KG1 (cell line): ENCODE measurements at regions not wholly inside any gene's neighbourhood (a gene's known extent, or its start where the extent isn't known, plus 50 kb on each side); places are given as distances from the start of the nearest gene placed in this dataset.

Experiments
- DNase-seq: peaks from one replicate; lab custom pipeline; 2025; lab: John Stamatoyannopoulos, UW

- no peak for DNase-seq
These were observed 418.8 kb downstream of the TLE4 start for GRCh38 chr9:79990536-79990935.

DNA sequence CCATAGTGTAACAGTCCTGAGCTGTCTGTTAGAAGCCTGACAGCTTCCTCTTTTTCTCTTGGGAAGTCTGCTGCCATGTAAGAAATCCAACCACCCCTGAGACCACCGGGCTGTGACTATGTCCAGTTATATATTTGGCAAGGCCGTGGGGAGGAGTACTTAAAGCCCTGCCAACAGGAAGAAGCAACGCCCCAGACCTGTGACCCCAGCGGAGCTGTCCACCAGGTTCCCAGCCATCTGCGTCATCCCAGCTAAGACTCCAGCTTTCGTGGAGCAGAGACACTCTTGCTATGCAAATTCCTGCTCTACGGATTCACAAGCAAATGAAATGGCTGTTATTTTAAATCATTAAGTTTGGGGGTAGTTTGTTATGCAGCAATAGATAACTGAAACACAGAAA is 417.3 kb downstream of the TLE4 start:
- DNase-seq = no peak

GRCh38 chr9:79988126-79988525 is 416.4 kb downstream of the TLE4 start:
- DNase-seq = no peak

DNA sequence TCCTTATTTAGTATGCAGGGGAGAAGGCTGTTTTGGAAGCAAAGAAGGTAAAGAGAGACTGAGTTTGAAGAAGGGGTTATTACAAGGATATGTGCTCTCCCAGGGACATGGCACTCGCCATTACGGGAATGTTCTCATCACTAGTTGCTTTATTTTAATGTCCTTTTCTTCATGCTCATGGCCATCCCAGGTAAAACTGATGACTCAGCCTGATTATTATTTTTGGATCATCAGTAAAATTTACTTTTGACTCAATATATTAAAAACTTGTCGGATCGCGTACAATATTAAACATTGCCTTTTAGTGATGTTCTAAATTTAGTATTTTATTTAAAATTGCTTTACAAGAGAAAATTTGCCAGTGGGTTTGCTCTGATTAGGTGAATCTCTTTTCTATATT is 414.7 kb downstream of the TLE4 start:
- DNase-seq = no peak

- DNase-seq = no peak
These were observed 414.0 kb downstream of the TLE4 start for GRCh38 chr9:79985772-79986171.

GRCh38 chr9:79985264-79985663 is 413.5 kb downstream of the TLE4 start:
- no peak for DNase-seq

DNA sequence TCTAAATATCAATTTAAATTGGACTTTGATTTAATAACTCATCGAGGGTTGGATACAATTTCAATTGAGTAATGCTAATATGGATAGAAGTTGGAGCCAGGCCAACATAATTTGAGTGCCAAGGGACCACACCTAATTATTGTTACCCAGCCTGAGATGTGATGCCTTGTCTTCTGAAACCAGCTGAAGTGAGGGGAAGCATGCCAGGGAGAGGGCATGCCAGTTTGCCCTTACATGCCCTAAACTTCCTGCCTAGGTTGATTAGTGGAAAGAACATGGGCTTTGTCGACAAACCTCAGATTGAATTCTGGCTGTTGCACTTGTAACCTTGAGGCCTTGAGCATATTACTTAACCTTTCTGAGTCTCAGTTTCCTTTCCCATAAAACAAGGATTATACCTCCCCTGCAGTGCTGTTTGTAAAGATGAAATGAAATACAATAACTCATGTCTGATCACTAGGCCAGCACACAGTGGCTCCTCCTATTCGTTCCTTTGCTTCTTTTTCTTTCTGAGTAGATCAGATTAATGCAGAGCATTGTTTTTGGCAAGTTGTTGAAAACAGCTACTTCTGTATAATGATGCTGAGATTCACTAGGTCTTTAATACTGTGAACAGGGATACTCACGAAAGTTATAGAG is 412.8 kb downstream of the TLE4 start:
- DNase-seq = no peak

- no peak for DNase-seq
These were observed 408.7 kb downstream of the TLE4 start for GRCh38 chr9:79980432-79980831.

GRCh38 chr9:79977510-79978197 is 405.9 kb downstream of the TLE4 start:
- no peak for DNase-seq

GRCh38 chr9:79977074-79977435 is 405.3 kb downstream of the TLE4 start:
- DNase-seq = no peak

DNA sequence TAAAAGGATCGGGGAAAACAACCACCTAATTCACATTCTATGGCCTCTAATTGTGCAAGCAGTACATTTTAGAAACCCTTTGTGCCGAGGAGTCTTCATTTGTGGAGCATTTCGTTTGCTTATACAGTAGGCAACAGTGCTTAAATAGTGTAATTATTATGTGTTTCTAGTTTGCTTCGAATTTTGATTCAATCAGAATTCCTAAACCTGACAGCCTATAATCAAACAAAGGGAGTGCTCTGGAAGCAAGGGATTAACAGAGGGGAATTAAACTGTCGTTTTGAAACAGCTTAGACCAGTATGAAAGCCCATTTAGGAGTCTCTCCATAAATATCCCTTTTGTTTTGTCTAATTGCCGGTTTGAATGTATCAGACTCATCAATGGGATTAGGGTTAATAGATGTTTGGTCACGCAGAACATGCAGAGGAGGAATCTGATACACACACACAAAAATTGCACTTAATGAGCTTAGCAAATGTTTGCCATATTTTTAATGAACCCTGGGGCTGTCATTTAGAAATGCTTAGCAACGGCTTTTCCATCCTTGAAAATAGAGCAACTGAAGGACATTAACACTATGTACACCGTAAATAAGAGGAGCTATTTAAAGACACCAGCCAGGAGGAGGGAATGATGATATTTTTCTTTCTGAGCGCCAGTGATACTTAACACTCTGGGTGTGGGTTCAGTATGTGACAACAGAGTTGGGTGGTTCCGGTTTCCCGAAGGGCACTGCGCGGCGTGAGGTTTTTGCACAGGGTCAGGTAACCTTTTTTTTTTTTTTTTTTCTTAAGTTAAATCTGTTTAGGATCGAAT is 404.7 kb downstream of the TLE4 start:
- no peak for DNase-seq

DNA sequence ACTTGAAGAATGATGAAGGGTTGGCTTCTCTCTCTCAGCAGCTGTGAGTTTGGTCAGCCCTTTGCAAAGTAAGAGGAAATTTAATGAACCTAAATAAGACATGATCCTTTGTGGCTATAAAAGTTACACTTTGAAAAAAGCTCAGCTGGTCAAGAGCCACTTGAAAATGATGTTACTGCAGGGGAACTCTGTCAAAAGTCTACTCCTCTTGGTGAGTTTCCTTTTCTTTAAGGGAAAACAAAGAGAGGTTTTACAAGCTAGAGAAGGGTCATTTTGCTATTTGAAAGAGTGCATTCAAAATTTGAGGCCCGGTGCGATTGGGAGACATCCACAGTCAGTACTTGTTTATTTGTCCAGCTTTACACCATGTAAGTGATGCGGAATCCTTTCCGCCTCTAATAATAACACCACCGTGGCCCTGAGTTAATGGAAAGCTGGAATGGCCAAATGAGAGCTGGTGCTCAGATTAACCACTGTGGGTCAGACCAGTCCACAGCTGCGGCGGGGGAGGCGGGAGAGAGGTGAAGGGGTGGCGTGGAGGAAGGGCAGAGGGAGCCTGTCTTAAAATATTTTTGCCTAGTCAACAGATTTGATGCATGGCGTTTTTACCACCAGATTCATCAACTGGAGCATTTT is 404.0 kb downstream of the TLE4 start:
- no peak for DNase-seq

GRCh38 chr9:79974806-79975422 is 403.1 kb downstream of the TLE4 start:
- DNase-seq = no peak

- DNase-seq = no peak
These were observed 401.9 kb downstream of the TLE4 start for GRCh38 chr9:79973627-79974026.

- DNase-seq = no peak
These were observed 398.3 kb downstream of the TLE4 start for GRCh38 chr9:79970146-79970425.

DNA sequence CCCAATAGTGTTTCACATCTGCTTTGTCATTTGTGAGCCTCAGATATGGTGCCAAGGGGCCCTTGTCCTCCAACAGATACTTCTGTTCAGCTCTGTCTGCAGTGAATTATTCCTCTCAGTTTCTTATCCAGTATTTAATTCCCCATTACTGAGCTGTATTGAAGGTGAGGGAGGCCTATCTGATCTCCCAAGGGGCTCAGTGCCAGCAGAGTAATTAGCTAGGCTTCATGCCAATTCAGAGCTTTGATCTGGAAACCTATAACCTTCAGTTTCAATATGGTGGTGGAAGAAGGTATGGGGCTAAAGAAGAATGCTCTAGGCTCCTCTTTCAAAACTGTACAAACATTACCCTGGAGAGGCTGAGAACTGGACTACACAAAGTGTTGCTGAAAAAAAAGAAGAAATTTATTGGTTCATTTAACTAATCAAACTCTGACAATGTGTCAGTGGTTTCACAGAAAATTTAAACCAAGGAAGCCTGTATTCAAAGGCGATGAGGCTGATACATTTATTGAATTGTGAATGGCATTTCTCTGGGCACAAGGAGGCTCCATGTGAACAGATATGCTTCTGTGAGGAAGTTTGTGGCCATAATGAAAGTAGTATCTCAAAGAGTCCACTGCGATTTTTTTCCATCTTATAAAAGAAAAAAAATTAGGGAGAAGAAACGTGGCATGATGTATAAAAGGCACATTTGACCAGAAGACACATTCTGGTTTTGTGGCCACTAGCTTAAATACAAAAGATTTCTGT is 397.8 kb downstream of the TLE4 start:
- DNase-seq = no peak

- DNase-seq = no peak
These were observed 396.8 kb downstream of the TLE4 start for GRCh38 chr9:79968533-79968932.

DNA sequence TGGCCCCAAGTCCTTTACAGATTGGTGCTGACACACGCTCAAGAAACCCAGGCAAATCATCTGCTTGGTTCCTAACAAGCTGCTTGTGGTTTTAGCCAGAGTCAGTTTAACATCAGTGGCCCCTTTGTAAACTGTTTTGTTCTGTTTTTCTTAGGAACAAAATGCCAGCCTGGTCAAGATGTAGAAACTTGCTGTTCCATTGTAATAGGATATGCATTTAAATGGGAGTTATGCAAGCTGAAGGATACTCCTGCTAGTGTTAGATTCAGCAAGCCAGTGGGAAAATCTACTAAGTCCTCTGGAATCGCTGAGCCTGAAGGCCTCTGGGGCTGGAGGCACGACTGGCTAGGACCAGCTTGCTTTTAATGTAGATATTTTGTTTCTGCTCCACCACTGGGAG is 391.1 kb downstream of the TLE4 start:
- DNase-seq = no peak

GRCh38 chr9:79962150-79962549 is 390.4 kb downstream of the TLE4 start:
- DNase-seq = no peak

DNA sequence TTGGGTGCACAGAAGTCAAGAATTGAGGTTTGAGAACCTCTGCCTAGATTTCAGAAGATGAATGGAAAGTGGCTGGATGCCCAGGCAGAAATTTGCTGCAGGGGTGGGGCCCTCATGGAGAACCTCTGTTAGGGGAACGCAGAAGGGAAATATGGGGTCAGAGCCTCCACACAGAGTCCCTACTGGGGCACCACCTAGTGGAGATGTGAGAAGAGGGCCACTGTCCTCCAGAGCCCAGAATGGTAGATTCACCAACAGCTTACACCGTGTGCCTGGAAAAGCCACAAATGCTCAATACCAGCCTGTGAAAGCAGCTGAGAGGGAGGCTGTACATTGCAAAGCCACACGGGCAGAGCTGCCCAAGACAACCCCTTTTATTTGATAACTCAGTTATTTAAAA is 383.5 kb downstream of the TLE4 start:
- DNase-seq = no peak

DNA sequence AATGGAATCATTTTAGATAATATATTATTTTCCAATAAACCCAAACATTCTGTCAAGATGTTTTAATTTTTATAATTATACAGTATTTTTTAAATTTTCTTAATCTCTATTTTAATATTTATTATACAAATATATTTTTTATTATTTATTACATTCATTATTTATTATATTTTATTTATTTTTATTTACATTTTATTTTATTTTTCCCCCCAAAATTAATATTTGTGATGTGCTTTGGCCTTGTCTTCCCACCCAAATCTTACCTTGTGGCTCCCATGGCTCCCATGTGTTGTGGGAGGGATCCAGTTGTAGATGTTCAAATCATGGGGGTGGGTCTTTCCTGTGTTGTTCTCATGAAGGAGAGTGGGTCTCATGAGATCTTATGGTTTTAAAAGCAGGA is 382.1 kb downstream of the TLE4 start:
- no peak for DNase-seq

- no peak for DNase-seq
These were observed 380.6 kb downstream of the TLE4 start for GRCh38 chr9:79952401-79952800.
